PC-3 (cell line): ENCODE measurements at regions not wholly inside any gene's neighbourhood (a gene's known extent, or its start where the extent isn't known, plus 50 kb on each side); places are given as distances from the start of the nearest gene placed in this dataset.
A peak's percentile ranks its signal among the peaks of the same experiment; 100 is the strongest.

Experiments used
- ATAC-seq: fragments of 200-7000 bp; cut with Tn5 transposase; 2 replicates; pipeline ENCODE4 v1.9.1; 2020; ENCODE audit warnings: mild to moderate bottlenecking, moderate library complexity
- BruUV-seq: library from RNA; stranded (reverse); fragments of 400-500 nt; replicated peaks from 2 replicates; lab custom pipeline; 2021; lab: Mats Ljungman, UMichigan
- CTCF ChIA-PET: fragments of 300-600 bp; sonication (Branson Sonifier 250); formaldehyde crosslinking; loops from one replicate; lab custom pipeline; 2022; ENCODE audit warnings: antibody characterized with exemption; lab: Charles Lee
- POLR2A ChIA-PET: fragments of 300-600 bp; sonication (Branson Sonifier 250); formaldehyde crosslinking; loops from one replicate; lab custom pipeline; 2022; ENCODE audit warnings: antibody characterized with exemption; ENCODE audit not compliant: unreplicated experiment; lab: Charles Lee
- DNase-seq: peaks from one replicate; pipeline ENCODE4 v3.0.0-alpha.2; 2015
- H2AFZ ChIP-seq: fragments of 300-600 bp; sonication (generic); 2 replicates; pipeline ENCODE4 v1.6.0; 2016; ENCODE audit warnings: antibody characterized with exemption, low read length
- H3F3A ChIP-seq: fragments of 300-600 bp; sonication (generic); one replicate; pipeline ENCODE4 v1.6.0; 2017; ENCODE audit warnings: antibody characterized with exemption, low read length, control low read depth, mild to moderate bottlenecking; ENCODE audit not compliant: unreplicated experiment
- H3K27ac ChIP-seq: fragments of 300-600 bp; sonication (generic); 2 replicates; pipeline ENCODE4 v1.5.1; 2016; ENCODE audit warnings: mild to moderate bottlenecking, low read length
- H3K27me3 ChIP-seq: fragments of 300-600 bp; sonication (generic); 2 replicates; pipeline ENCODE4 v1.6.1; 2016; ENCODE audit warnings: low read length, mixed read lengths
- H3K36me3 ChIP-seq: fragments of 300-600 bp; sonication (generic); 2 replicates; pipeline ENCODE4 v1.6.1; 2016; ENCODE audit warnings: low read depth, mixed run types, low read length, mixed read lengths
- H3K4me1 ChIP-seq: fragments of 300-600 bp; sonication (generic); 2 replicates; pipeline ENCODE4 v1.5.1; 2016; ENCODE audit warnings: low read length; ENCODE audit not compliant: insufficient read depth
- H3K4me2 ChIP-seq: fragments of 300-600 bp; sonication (generic); 2 replicates; pipeline ENCODE4 v1.6.0; 2016; ENCODE audit warnings: low read length
- H3K4me3 ChIP-seq: fragments of 300-600 bp; sonication (generic); 2 replicates; pipeline ENCODE4 v1.5.1; 2016; ENCODE audit warnings: mild to moderate bottlenecking, low read length, mixed read lengths
- H3K79me2 ChIP-seq: fragments of 300-600 bp; sonication (generic); 2 replicates; pipeline ENCODE4 v1.6.1; 2017; ENCODE audit warnings: low read length, mixed read lengths
- H3K9ac ChIP-seq: fragments of 300-600 bp; sonication (generic); 2 replicates; pipeline ENCODE4 v1.6.0; 2016; ENCODE audit warnings: mild to moderate bottlenecking, low read length
- H3K9me2 ChIP-seq: fragments of 300-600 bp; sonication (generic); replicated peaks from 2 replicates; pipeline ENCODE4 v1.6.1; 2016; ENCODE audit warnings: mixed run types, low read length, mixed read lengths
- H3K9me3 ChIP-seq: fragments of 300-600 bp; sonication (generic); 2 replicates; pipeline ENCODE4 v1.6.1; 2016; ENCODE audit warnings: low read length, mixed read lengths
- H4K20me1 ChIP-seq: fragments of 300-600 bp; sonication (generic); 2 replicates; pipeline ENCODE4 v1.6.1; 2016; ENCODE audit warnings: low read length, mixed read lengths
- CTCF ChIP-seq: fragments of 300-600 bp; sonication (generic); conservative IDR thresholded peaks from 2 replicates; pipeline ENCODE4 v1.5.1; 2017; ENCODE audit warnings: antibody characterized with exemption, low read depth, mild to moderate bottlenecking, low read length
- EZH2 ChIP-seq: fragments of 300-600 bp; sonication (generic); IDR thresholded peaks from one replicate; pipeline ENCODE4 v1.6.1; 2017; ENCODE audit warnings: antibody characterized with exemption, mild to moderate bottlenecking, low read length; ENCODE audit not compliant: unreplicated experiment
- EZH2phosphoT487 ChIP-seq: fragments of 300-600 bp; sonication (generic); IDR thresholded peaks from 2 replicates; pipeline ENCODE4 v1.6.1; 2018; ENCODE audit warnings: mild to moderate bottlenecking, antibody characterized with exemption, low read length, borderline replicate concordance
- intact Hi-C: fragments of 100-400 bp; cut with micrococcal nuclease; formaldehyde crosslinking; loops from 2 replicates; pipeline ENCODE4 v1.9.0; 2023

- ATAC-seq: peak; percentile 74
- TF ChIP-seq EZH2phosphoT487: no peak
- Histone ChIP-seq H3K4me1 (peaks cover 30% of the 10 kb centered on the region), H3K4me3 (peak overlapping the region; percentile 20; the same call in 1 of the 2 replicates), H3K9ac (peak overlapping the region; percentile 88), H3K27ac (peak overlapping the region; percentile 96), H2AFZ (no peak overlapping the region), H3K9me2 (no peaks in the 10 kb centered on the region), H3K27me3 (no peaks in the 10 kb centered on the region), H3K4me2 (peak overlapping the region; percentile 64), H3K79me2 (no peaks in the 10 kb centered on the region), H3K9me3 (no peaks in the 10 kb centered on the region), H4K20me1 (no peaks in the 10 kb centered on the region), H3K36me3 (no peaks in the 10 kb centered on the region), H3F3A (peaks cover 15% of the 10 kb centered on the region)
- POLR2A ChIA-PET: interaction anchor here (0.6 kb wide), 1 partner anchor 272 kb away, joined by 3 read pairs; no protein-coding TSS in a partner anchor
- intact Hi-C loops: loop anchor here (1.0 kb wide), 1 partner anchor 31 kb away; no protein-coding TSS in a partner anchor
- no TSS peak for BruUV-seq
- peak; percentile 89 for DNase-seq
- CTCF ChIA-PET: interaction anchor here (0.6 kb wide), 1 partner anchor 55 kb away, joined by 3 read pairs; no protein-coding TSS in a partner anchor
Observed at GRCh38 chr2:67289921-67290371, 107.2 kb upstream of the ETAA1 start.

- no peaks in the 10 kb centered on the region for H3K36me3 ChIP-seq
- peak overlapping the region; percentile 96 for H3K27ac ChIP-seq
- H4K20me1 ChIP-seq: no peaks in the 10 kb centered on the region
- no peaks in the 10 kb centered on the region for H3K27me3 ChIP-seq
- H3K9me2 ChIP-seq: no peaks in the 10 kb centered on the region
- no peak overlapping the region for H2AFZ ChIP-seq
- ChIA-PET CTCF (interaction anchor here (0.6 kb wide), 1 partner anchor 56 kb away, joined by 3 read pairs; no protein-coding TSS in a partner anchor), POLR2A (interaction anchor here (0.5 to 0.6 kb wide), 2 partner anchors 32 to 271 kb away, joined by 3 read pairs; no protein-coding TSS in a partner anchor)
- H3K9me3 ChIP-seq: no peaks in the 10 kb centered on the region
- peak overlapping the region; percentile 88 for H3K9ac ChIP-seq
- ATAC-seq (peak; percentile 67), DNase-seq (peak; percentile 98)
- TF ChIP-seq EZH2 (no peak), CTCF (no peak), EZH2phosphoT487 (no peak)
- peak overlapping the region; percentile 26; the same call in 1 of the 2 replicates for H3K4me3 ChIP-seq
- peaks cover 15% of the 10 kb centered on the region for H3F3A ChIP-seq
- H3K4me1 ChIP-seq: peaks cover 38% of the 10 kb centered on the region
- H3K4me2 ChIP-seq: peak overlapping the region; percentile 64
- intact Hi-C loops: loop anchor here (1.0 kb wide), 1 partner anchor 31 kb away; no protein-coding TSS in a partner anchor
- no TSS peak for BruUV-seq
- H3K79me2 ChIP-seq: no peaks in the 10 kb centered on the region
Observed at GRCh38 chr2:67290451-67291290, 106.5 kb upstream of the ETAA1 start.

- Histone ChIP-seq H3K4me1 (peaks cover 43% of the 10 kb centered on the region), H3K36me3 (no peaks in the 10 kb centered on the region)
- CTCF ChIA-PET: no interaction called here
Observed at GRCh38 chr2:67294218-67294617, 102.9 kb upstream of the ETAA1 start.

More at GRCh38 chr2:67294218-67294617, 102.9 kb upstream of the ETAA1 start:
- TF ChIP-seq CTCF: no peak
- no peak for TF ChIP-seq EZH2
- no peak for TF ChIP-seq EZH2phosphoT487
- POLR2A ChIA-PET: no interaction called here
- Histone ChIP-seq H4K20me1 (no peaks in the 10 kb centered on the region), H3F3A (peaks cover 10% of the 10 kb centered on the region), H3K9me3 (no peaks in the 10 kb centered on the region), H2AFZ (no peak overlapping the region), H3K9ac (no peak overlapping the region), H3K4me3 (no peak overlapping the region), H3K4me2 (no peak overlapping the region), H3K27me3 (no peaks in the 10 kb centered on the region), H3K27ac (no peak overlapping the region), H3K9me2 (no peaks in the 10 kb centered on the region), H3K79me2 (no peaks in the 10 kb centered on the region)
- DNase-seq (no peak), ATAC-seq (no peak)
- intact Hi-C loops: no loop called here
- no TSS peak for BruUV-seq
